GM12801 (cell line): ENCODE measurements at regions not wholly inside any gene's neighbourhood (a gene's known extent, or its start where the extent isn't known, plus 50 kb on each side); places are given as distances from the start of the nearest gene placed in this dataset.

Experiments used
- TF ChIP-seq, protein P1 (sequence below): IDR thresholded peaks from one replicate; pipeline ENCODE4 v1.5.1; 2011; ENCODE audit warnings: control low read depth; ENCODE audit not compliant: insufficient read length; ENCODE audit errors: extremely low read depth

GRCh38 chr9:105828171-105828570 is 133.8 kb downstream of the TMEM38B start:
- TF ChIP-seq, protein P1, sequence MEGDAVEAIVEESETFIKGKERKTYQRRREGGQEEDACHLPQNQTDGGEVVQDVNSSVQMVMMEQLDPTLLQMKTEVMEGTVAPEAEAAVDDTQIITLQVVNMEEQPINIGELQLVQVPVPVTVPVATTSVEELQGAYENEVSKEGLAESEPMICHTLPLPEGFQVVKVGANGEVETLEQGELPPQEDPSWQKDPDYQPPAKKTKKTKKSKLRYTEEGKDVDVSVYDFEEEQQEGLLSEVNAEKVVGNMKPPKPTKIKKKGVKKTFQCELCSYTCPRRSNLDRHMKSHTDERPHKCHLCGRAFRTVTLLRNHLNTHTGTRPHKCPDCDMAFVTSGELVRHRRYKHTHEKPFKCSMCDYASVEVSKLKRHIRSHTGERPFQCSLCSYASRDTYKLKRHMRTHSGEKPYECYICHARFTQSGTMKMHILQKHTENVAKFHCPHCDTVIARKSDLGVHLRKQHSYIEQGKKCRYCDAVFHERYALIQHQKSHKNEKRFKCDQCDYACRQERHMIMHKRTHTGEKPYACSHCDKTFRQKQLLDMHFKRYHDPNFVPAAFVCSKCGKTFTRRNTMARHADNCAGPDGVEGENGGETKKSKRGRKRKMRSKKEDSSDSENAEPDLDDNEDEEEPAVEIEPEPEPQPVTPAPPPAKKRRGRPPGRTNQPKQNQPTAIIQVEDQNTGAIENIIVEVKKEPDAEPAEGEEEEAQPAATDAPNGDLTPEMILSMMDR, result no peak

- TF ChIP-seq, protein P1, result no peak
These were observed 134.4 kb downstream of the TMEM38B start for GRCh38 chr9:105828596-105829213.

DNA sequence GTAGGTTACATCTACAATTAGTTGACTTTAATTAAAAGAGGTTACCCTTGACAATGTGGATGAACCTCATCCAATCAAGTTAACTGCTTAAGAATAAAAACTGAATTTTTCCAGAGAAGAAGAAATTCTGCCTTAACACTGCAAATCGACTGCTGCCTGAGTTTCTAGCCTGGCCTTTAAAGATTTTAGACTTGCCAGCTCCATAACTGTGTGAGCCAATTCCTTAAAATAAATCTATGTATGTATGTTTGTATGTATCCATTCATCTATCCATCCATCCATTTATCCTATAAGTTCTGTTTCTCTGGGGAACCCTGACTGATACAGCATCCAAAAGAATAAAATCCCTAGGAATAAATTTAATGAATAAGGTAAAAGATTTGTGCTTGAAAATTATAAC is 136.1 kb downstream of the TMEM38B start:
- TF ChIP-seq, protein P1, result no peak

DNA sequence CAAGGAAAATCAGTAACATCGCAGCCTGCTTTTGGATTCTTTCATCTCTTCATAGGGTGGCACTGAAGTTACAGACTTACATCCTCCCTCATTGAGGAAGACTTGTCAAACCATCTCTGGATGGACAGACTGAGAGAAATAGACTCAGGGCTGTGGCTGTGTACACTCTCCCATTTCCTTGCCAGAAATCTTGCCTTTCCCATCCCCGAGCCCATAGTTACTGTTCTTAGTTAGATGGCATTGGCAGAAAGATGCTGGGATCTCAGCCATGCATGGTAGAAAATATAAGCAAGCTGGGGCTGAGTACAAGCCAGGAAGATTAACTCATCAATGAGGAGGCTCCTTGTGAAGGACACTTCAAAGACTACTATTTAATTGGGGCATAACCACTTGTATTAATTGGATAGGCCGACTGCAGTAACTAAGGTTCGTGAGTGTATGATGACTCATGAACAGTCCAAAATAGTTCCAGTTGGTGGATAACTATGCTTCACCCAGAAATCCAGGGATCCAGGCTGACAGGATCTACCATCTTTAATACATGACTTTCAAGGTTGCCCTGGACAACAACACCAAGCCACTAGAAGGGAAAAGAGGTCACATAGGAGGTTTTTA is 137.9 kb downstream of the TMEM38B start:
- TF ChIP-seq, protein P1, result no peak

GRCh38 chr9:105833271-105833975 is 139.1 kb downstream of the TMEM38B start:
- TF ChIP-seq, protein P1, result no peak

DNA sequence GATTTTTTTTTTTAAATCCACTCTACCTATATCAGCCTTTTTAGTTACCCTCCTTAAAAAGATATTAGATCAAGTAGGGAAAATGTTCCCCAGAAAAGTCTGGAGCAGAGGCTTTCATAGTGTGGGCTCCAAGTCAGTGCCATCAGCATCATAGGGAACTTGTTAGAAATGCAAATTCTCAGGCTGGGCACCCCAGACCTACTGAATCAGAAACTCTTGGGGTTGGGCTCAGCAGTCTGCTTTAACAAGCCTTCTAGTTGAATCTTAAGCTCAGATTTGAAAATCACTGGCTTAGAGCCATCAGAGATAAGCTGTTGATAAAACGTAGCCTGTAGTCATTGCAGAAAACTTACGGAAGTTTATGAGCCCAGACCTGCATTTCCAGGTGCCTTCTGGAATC is 140.1 kb downstream of the TMEM38B start:
- TF ChIP-seq, protein P1, result no peak

DNA sequence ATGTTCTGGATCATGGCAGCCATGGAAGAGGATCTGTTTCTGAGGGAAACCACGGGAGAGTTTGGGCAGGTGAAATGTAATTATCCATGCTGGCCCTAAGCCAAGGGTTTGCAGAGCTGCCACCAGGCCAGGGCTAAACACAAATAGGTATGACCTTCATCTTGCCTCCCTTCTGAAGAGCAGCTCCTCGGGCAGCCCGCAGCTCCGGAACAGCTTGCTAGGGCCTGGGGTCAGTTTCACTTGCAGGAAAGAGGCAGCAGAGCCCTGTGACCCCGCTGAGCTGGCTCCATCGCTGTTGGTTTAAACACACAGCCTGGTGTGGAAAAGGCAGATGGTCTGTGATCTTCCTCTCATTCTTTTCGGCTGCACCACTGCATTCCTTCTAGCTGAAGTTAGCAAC is 141.4 kb downstream of the TMEM38B start:
- TF ChIP-seq, protein P1, result no peak
